ENCODE measurements at regions not wholly inside any gene's neighbourhood (a gene's known extent, or its start where the extent isn't known, plus 50 kb on each side); places are given as distances from the start of the nearest gene placed in this dataset.

- intact Hi-C loops (cut with DNase I), result no loop called here
- Histone ChIP-seq H3K27me3 (ENCODE audit: low read depth) (peaks cover 3% of the 10 kb centered on the region), H3K36me3 (no peaks in the 10 kb centered on the region), H3K27ac (no peak overlapping the region), H3K9me3 (no peaks in the 10 kb centered on the region), H3K4me1 (no peaks in the 10 kb centered on the region), H3K4me3 (no peak overlapping the region)
- no peak for TF ChIP-seq CTCF (IDR thresholded peaks at IDR 0.05)
- DNase-seq (no peak), ATAC-seq (no peak)
Observed at GRCh38 chr1:14371771-14372497, 226.6 kb upstream of the KAZN start.

GRCh38 chr1:14372526-14372925 is 226.0 kb upstream of the KAZN start:
- no peaks in the 10 kb centered on the region for H3K4me1 ChIP-seq
- no peaks in the 10 kb centered on the region for H3K36me3 ChIP-seq
- H3K4me3 ChIP-seq, result no peak overlapping the region
- ATAC-seq (no peak), DNase-seq (no peak)
- intact Hi-C loops (cut with DNase I), result no loop called here
- TF ChIP-seq CTCF (IDR thresholded peaks at IDR 0.05), result no peak
- H3K9me3 ChIP-seq, result no peaks in the 10 kb centered on the region
- peaks cover 3% of the 10 kb centered on the region for H3K27me3 ChIP-seq (ENCODE audit: low read depth)
- no peak overlapping the region for H3K27ac ChIP-seq

- H3K9me3 ChIP-seq, result no peaks in the 10 kb centered on the region
- H3K27ac ChIP-seq, result no peak overlapping the region
- no peaks in the 10 kb centered on the region for H3K4me1 ChIP-seq
- H3K36me3 ChIP-seq, result no peaks in the 10 kb centered on the region
- intact Hi-C loops (cut with DNase I), result no loop called here
- no peak for TF ChIP-seq CTCF (IDR thresholded peaks at IDR 0.05)
- H3K4me3 ChIP-seq, result no peak overlapping the region
- H3K27me3 ChIP-seq (ENCODE audit: low read depth), result no peaks in the 10 kb centered on the region
- no peak for ATAC-seq
- DNase-seq, result no peak
Observed at GRCh38 chr1:14373081-14373758, 225.3 kb upstream of the KAZN start.

DNA sequence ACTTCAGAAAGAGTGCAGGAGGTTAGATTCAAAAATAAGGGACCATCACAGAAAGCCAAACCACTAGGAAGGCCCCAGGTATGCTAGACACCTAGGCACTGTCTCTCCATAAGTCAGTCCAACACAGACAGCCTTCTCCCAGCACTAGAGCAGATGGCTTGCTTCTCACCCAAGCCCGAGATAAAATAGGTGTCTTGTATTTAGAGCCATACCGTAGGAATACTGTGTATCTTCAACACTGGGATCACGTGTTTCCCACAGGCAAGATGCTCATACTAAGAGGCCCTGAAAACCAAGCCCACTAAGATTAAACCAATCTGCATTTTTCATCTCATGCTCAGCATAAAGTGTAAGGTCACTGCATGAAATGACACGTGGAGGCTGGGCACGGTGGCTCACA is 223.3 kb upstream of the KAZN start:
- H3K27ac ChIP-seq, result no peak overlapping the region
- DNase-seq (no peak), ATAC-seq (no peak)
- H3K9me3 ChIP-seq, result peaks cover 9% of the 10 kb centered on the region
- H3K4me1 ChIP-seq, result no peaks in the 10 kb centered on the region
- no peaks in the 10 kb centered on the region for H3K36me3 ChIP-seq
- no peak overlapping the region for H3K4me3 ChIP-seq
- TF ChIP-seq CTCF (IDR thresholded peaks at IDR 0.05), result no peak
- intact Hi-C loops (cut with DNase I), result no loop called here
- no peaks in the 10 kb centered on the region for H3K27me3 ChIP-seq (ENCODE audit: low read depth)

- intact Hi-C loops (cut with DNase I), result no loop called here
- H3K4me3 ChIP-seq, result no peak overlapping the region
Observed at GRCh38 chr1:14377386-14377785, 221.1 kb upstream of the KAZN start.

More at GRCh38 chr1:14377386-14377785, 221.1 kb upstream of the KAZN start:
- peaks cover 19% of the 10 kb centered on the region for H3K9me3 ChIP-seq
- DNase-seq (no peak), ATAC-seq (no peak)
- no peaks in the 10 kb centered on the region for H3K4me1 ChIP-seq
- no peak for TF ChIP-seq CTCF (IDR thresholded peaks at IDR 0.05)
- H3K27me3 ChIP-seq (ENCODE audit: low read depth), result no peaks in the 10 kb centered on the region
- no peaks in the 10 kb centered on the region for H3K36me3 ChIP-seq
- no peak overlapping the region for H3K27ac ChIP-seq

Measured in lower lobe of right lung (tissue), 2 donors.